ENCODE measurements at regions not wholly inside any gene's neighbourhood (a gene's known extent, or its start where the extent isn't known, plus 50 kb on each side); places are given as distances from the start of the nearest gene placed in this dataset.

- no peak overlapping the region for H3K4me3 ChIP-seq
- H3K9me3 ChIP-seq = no peaks in the 10 kb centered on the region
- no peak overlapping the region for H3K27ac ChIP-seq
- ChIA-PET CTCF (interaction anchor here (2.0 kb wide), 1 partner anchor 1863 kb away, joined by 9 read pairs; no protein-coding TSS in a partner anchor), POLR2A (no interaction called here)
- H3K4me2 ChIP-seq = no peak overlapping the region
- 44% methylated on average over 2 of the region's 5 CpGs for WGBS (ENCODE audit: missing lambda C conversion rate)
- TF ChIP-seq CBX8 (IDR thresholded peaks at IDR 0.05) (no peak), TP53 (CRISPR knock-in tag; IDR thresholded peaks at IDR 0.05) (no peak), EHMT2 (IDR thresholded peaks at IDR 0.05; ENCODE audit: low read depth) (no peak), MYC (IDR thresholded peaks at IDR 0.05; ENCODE audit: borderline replicate concordance, low read length) (no peak), BHLHE40 (IDR thresholded peaks at IDR 0.05; ENCODE audit: low read depth, low read length) (no peak), CEBPB (IDR thresholded peaks at IDR 0.05) (no peak), CHD4 (IDR thresholded peaks at IDR 0.05; ENCODE audit: borderline replicate concordance) (no peak), EHF (CRISPR knock-in tag; IDR thresholded peaks at IDR 0.05) (no peak), USF2 (IDR thresholded peaks at IDR 0.05) (no peak), RCOR1 (IDR thresholded peaks at IDR 0.05; ENCODE audit: low read depth, low read length) (no peak), HOXB5 (CRISPR knock-in tag; IDR thresholded peaks at IDR 0.05) (no peak), RFX5 (IDR thresholded peaks at IDR 0.05) (no peak), NFE2L2 (conservative IDR thresholded peaks at IDR 0.05; ENCODE audit: low read length) (no peak), MAZ (IDR thresholded peaks at IDR 0.05; ENCODE audit: borderline replicate concordance, low read depth, low read length) (no peak), ZFP36 (IDR thresholded peaks at IDR 0.05; ENCODE audit: borderline replicate concordance, partially characterized antibody) (no peak), HEYL (CRISPR knock-in tag; IDR thresholded peaks at IDR 0.05) (no peak), CTCF (IDR thresholded peaks at IDR 0.05) (no peak), E2F6 (IDR thresholded peaks at IDR 0.05; ENCODE audit: borderline replicate concordance, low read depth) (no peak)
- TF ChIP-seq, protein P1, sequence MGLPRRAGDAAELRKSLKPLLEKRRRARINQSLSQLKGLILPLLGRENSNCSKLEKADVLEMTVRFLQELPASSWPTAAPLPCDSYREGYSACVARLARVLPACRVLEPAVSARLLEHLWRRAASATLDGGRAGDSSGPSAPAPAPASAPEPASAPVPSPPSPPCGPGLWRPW (IDR thresholded peaks at IDR 0.05) = no peak
- DNase-seq (ENCODE audit: low read depth in 1 of 2, low spot score in 1 of 2) (no peak), FAIRE-seq (no peak), ATAC-seq (no peak)
- H3K4me1 ChIP-seq = no peaks in the 10 kb centered on the region
These were observed 288.5 kb downstream of the USP46 start for GRCh38 chr4:52370576-52370975.

DNA sequence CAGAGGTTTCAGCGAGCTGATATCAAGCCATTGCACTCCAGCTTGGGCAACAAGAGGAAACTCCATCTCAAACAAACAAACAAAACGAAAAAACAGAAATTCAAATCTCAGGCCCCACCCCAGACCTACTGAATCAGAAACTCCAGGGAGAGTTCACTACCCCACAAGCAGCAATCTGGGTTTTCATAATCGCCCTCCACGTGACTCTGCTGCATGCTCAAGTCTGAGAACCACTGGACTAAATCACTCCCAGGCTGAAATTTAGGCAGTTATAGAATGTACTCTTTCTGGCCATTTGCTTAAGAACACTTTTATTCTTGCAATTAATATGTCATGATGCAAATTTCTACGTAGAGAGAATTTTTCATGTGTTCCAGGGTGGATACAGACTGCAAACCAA lies 287.3 kb downstream of the USP46 start:
- Histone ChIP-seq H3K4me2 (no peak overlapping the region), H3K27ac (no peak overlapping the region), H3K9me3 (no peaks in the 10 kb centered on the region), H3K4me1 (no peaks in the 10 kb centered on the region), H3K4me3 (no peak overlapping the region)
- ChIA-PET POLR2A (no interaction called here), CTCF (interaction anchor here (2.0 kb wide), 1 partner anchor 1862 kb away, joined by 9 read pairs; no protein-coding TSS in a partner anchor)
- ATAC-seq (no peak), DNase-seq (ENCODE audit: low read depth in 1 of 2, low spot score in 1 of 2) (no peak), FAIRE-seq (no peak)
- WGBS (ENCODE audit: missing lambda C conversion rate) = 8% methylated on average over 5 of the region's 5 CpGs
- TF ChIP-seq HOXA7 (CRISPR knock-in tag; IDR thresholded peaks at IDR 0.05) (no peak), ZFP36 (IDR thresholded peaks at IDR 0.05; ENCODE audit: borderline replicate concordance, partially characterized antibody) (no peak), HDAC2 (IDR thresholded peaks at IDR 0.05) (no peak), JUN (IDR thresholded peaks at IDR 0.05) (no peak), NR3C1 (IDR thresholded peaks at IDR 0.05) (no peak), GATA3 (IDR thresholded peaks at IDR 0.05; ENCODE audit: borderline replicate concordance) (no peak), CTCF (IDR thresholded peaks at IDR 0.05) (no peak), USF2 (IDR thresholded peaks at IDR 0.05) (no peak), NFE2L2 (conservative IDR thresholded peaks at IDR 0.05; ENCODE audit: low read length) (no peak)
- TF ChIP-seq, protein P1 (IDR thresholded peaks at IDR 0.05) = no peak
- TF ChIP-seq, protein P2, sequence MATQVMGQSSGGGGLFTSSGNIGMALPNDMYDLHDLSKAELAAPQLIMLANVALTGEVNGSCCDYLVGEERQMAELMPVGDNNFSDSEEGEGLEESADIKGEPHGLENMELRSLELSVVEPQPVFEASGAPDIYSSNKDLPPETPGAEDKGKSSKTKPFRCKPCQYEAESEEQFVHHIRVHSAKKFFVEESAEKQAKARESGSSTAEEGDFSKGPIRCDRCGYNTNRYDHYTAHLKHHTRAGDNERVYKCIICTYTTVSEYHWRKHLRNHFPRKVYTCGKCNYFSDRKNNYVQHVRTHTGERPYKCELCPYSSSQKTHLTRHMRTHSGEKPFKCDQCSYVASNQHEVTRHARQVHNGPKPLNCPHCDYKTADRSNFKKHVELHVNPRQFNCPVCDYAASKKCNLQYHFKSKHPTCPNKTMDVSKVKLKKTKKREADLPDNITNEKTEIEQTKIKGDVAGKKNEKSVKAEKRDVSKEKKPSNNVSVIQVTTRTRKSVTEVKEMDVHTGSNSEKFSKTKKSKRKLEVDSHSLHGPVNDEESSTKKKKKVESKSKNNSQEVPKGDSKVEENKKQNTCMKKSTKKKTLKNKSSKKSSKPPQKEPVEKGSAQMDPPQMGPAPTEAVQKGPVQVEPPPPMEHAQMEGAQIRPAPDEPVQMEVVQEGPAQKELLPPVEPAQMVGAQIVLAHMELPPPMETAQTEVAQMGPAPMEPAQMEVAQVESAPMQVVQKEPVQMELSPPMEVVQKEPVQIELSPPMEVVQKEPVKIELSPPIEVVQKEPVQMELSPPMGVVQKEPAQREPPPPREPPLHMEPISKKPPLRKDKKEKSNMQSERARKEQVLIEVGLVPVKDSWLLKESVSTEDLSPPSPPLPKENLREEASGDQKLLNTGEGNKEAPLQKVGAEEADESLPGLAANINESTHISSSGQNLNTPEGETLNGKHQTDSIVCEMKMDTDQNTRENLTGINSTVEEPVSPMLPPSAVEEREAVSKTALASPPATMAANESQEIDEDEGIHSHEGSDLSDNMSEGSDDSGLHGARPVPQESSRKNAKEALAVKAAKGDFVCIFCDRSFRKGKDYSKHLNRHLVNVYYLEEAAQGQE (IDR thresholded peaks at IDR 0.05) = no peak
- TF ChIP-seq, protein P3, sequence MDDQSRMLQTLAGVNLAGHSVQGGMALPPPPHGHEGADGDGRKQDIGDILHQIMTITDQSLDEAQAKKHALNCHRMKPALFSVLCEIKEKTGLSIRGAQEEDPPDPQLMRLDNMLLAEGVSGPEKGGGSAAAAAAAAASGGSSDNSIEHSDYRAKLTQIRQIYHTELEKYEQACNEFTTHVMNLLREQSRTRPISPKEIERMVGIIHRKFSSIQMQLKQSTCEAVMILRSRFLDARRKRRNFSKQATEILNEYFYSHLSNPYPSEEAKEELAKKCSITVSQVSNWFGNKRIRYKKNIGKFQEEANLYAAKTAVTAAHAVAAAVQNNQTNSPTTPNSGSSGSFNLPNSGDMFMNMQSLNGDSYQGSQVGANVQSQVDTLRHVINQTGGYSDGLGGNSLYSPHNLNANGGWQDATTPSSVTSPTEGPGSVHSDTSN (IDR thresholded peaks at IDR 0.05) = no peak
